K562 (cell line): ENCODE measurements at regions not wholly inside any gene's neighbourhood (a gene's known extent, or its start where the extent isn't known, plus 50 kb on each side); places are given as distances from the start of the nearest gene placed in this dataset.

Source experiments
- ATAC-seq: fragments of 200-7000 bp; cut with Tn5 transposase; 3 replicates; pipeline ENCODE4 v1.9.1; 2020; ENCODE audit warnings: moderate library complexity
- BruUV-seq: library from RNA; stranded (reverse); fragments of 400-500 nt; replicated peaks from 2 replicates; lab custom pipeline; 2021; lab: Mats Ljungman, UMichigan
- CTCF ChIA-PET: fragments of 300-600 bp; formaldehyde crosslinking; extraction: SDS; loops from one replicate; lab custom pipeline; 2021; ENCODE audit warnings: low intra/inter-chr PET ratio; lab: Yijun Ruan, JAX
- POLR2A ChIA-PET: fragments of 300-600, 350-650 bp; sonication (Branson Sonifier 250); formaldehyde crosslinking; extraction: SDS; loops from one replicate; lab custom pipeline; 2021; ENCODE audit warnings: antibody characterized with exemption, inconsistent platforms; lab: Yijun Ruan, JAX
- DNase-seq, 4 experiments: peaks; one replicate each; pipeline versions ENCODE4 v3.0.0 to v3.0.0-alpha.2; 2011 to 2018; ENCODE audit warnings: low spot score in 3 of 4, mixed read lengths in 3 of 4; ENCODE audit errors: extremely low read depth in 1 of 4
- FAIRE-seq: peaks from 2 replicates; lab custom pipeline; 2011; peaks lifted over from hg19 to GRCh38; lab: Jason Lieb, UNC
- H2AFZ ChIP-seq: 2 replicates; pipeline ENCODE4 v1.6.0; 2011; ENCODE audit warnings: low read depth, low read length, control low read depth, inconsistent platforms
- H3K27ac ChIP-seq: fragments of 200-600 bp; 3 replicates; pipeline ENCODE4 v1.8.0; 2011; ENCODE audit warnings: low read depth, mild to moderate bottlenecking, control low read depth, inconsistent platforms, low read length, moderate library complexity, mixed read lengths; ENCODE audit errors: extremely low read depth
- H3K27me3 ChIP-seq, 2 experiments: fragments of 300-600 bp in 1 of 2; 2 replicates in 1 of 2; 3 replicates in 1 of 2; pipeline versions ENCODE4 v1.6.0 to v1.8.0; 2011; ENCODE audit warnings: inconsistent platforms in 2 of 2, low read length in 2 of 2, mild to moderate bottlenecking in 1 of 2, mixed read lengths in 1 of 2, moderate library complexity in 1 of 2; ENCODE audit not compliant: control insufficient read depth in 2 of 2, insufficient read depth in 2 of 2
- H3K36me3 ChIP-seq: fragments of 300-600 bp; 3 replicates; pipeline ENCODE4 v1.8.0; 2011; ENCODE audit warnings: mild to moderate bottlenecking, low read length, inconsistent platforms; ENCODE audit not compliant: control insufficient read depth, insufficient read depth
- H3K4me1 ChIP-seq, 2 experiments: fragments of 200-600 bp in 1 of 2; replicated peaks in 1 of 2; 2 replicates in 1 of 2; 3 replicates in 1 of 2; pipeline versions ENCODE4 v1.5.1 to v1.8.0; 2011; ENCODE audit warnings: inconsistent platforms in 2 of 2, low read length in 2 of 2, mild to moderate bottlenecking in 1 of 2, mixed read lengths in 1 of 2, moderate library complexity in 1 of 2; ENCODE audit not compliant: control insufficient read depth in 2 of 2, insufficient read depth in 2 of 2
- H3K4me2 ChIP-seq: 2 replicates; pipeline ENCODE4 v1.6.1; 2011; ENCODE audit warnings: low read length, control low read depth, inconsistent platforms, mixed read lengths; ENCODE audit not compliant: insufficient read depth
- H3K4me3 ChIP-seq: fragments of 200-600 bp; sonication (generic), shearing (Covaris generic); 2 replicates; pipeline ENCODE4 v1.5.1; 2016; ENCODE audit warnings: control low read depth, inconsistent platforms
- H3K79me2 ChIP-seq: fragments of 200-600 bp; 3 replicates; pipeline ENCODE4 v1.8.0; 2011; ENCODE audit warnings: low read length, inconsistent platforms; ENCODE audit not compliant: control insufficient read depth, insufficient read depth
- H3K9ac ChIP-seq, 2 experiments: 2 replicates each; pipeline versions ENCODE4 v1.6.0 to v1.6.1; 2011; ENCODE audit warnings: low read depth in 2 of 2, low read length in 2 of 2, control low read depth in 1 of 2, inconsistent platforms in 1 of 2, mild to moderate bottlenecking in 1 of 2, mixed read lengths in 1 of 2; ENCODE audit not compliant: insufficient read depth in 1 of 2
- H3K9me1 ChIP-seq: one replicate; pipeline ENCODE4 v1.6.0; 2011; ENCODE audit warnings: inconsistent platforms, mild to moderate bottlenecking, low read length, moderate library complexity; ENCODE audit not compliant: control insufficient read depth, insufficient read depth
- H3K9me3 ChIP-seq: replicated peaks from 2 replicates; pipeline ENCODE4 v1.5.1; 2011; ENCODE audit warnings: low read depth, low read length, inconsistent platforms; ENCODE audit not compliant: control insufficient read depth, insufficient read depth
- H4K20me1 ChIP-seq: replicated peaks from 2 replicates; pipeline ENCODE4 v1.6.1; 2011; ENCODE audit warnings: low read length, inconsistent platforms, mixed read lengths; ENCODE audit not compliant: control insufficient read depth, insufficient read depth
- CREB3L1 ChIP-seq: fragments of 450-650 bp; IDR thresholded peaks from 2 replicates; pipeline ENCODE4 v1.6.1; 2014; ENCODE audit warnings: low read depth, mild to moderate bottlenecking, moderate library complexity, borderline replicate concordance
- EHMT2 ChIP-seq: fragments of 450-650 bp; IDR thresholded peaks from 2 replicates; pipeline ENCODE4 v1.6.1; 2018; ENCODE audit warnings: antibody characterized with exemption
- HMGN3 ChIP-seq: IDR thresholded peaks from 2 replicates; pipeline ENCODE4 v1.6.1; 2011; ENCODE audit warnings: borderline replicate concordance, low read depth, mild to moderate bottlenecking, mixed read lengths, low read length; ENCODE audit not compliant: insufficient read length; ENCODE audit errors: extremely low read depth
- NFXL1 ChIP-seq: fragments of 450-650 bp; formaldehyde crosslinking; IDR thresholded peaks from 2 replicates; pipeline ENCODE4 v1.4.0; 2021; ENCODE audit warnings: mild to moderate bottlenecking
- RERE ChIP-seq: sonication (generic); formaldehyde crosslinking; IDR thresholded peaks from 2 replicates; pipeline ENCODE4 v1.8.0; 2023; ENCODE audit warnings: missing genetic modification reagents, mild to moderate bottlenecking, borderline replicate concordance
- SFPQ ChIP-seq: fragments of 200-400 bp; formaldehyde crosslinking; IDR thresholded peaks from 2 replicates; pipeline ENCODE4 v1.6.1; 2017; ENCODE audit warnings: mild to moderate bottlenecking, low read depth, low read length, moderate library complexity
- TCFL5 ChIP-seq: fragments of 250-450 bp; sonication (Bioruptor Pico); conservative IDR thresholded peaks from 2 replicates; pipeline ENCODE4 v1.6.1; 2021; ENCODE audit warnings: mild to moderate bottlenecking, moderate library complexity, matching md5 sums
- ZNF41 ChIP-seq: fragments of 250-450 bp; sonication (Bioruptor Pico); conservative IDR thresholded peaks from 2 replicates; pipeline ENCODE4 v1.4.0; 2020; ENCODE audit warnings: mild to moderate bottlenecking
- ZNF780A ChIP-seq: fragments of 250-450 bp; sonication (Bioruptor Pico); IDR thresholded peaks from 2 replicates; pipeline ENCODE4 v1.5.0; 2021; ENCODE audit warnings: mild to moderate bottlenecking
- WGBS: fragments of 100-300 bp; shearing (Covaris generic); methylation state at CpG from one replicate; pipeline ENCODE4 v1.1.6; 2016; ENCODE audit warnings: low coverage, mixed read lengths; ENCODE audit not compliant: insufficient coverage; ENCODE audit errors: missing lambda C conversion rate; 5-methylcytosine and 5-hydroxymethylcytosine counted together
- in situ Hi-C: fragments of 300-500 bp; cut with MboI; formaldehyde crosslinking; loops from 4 replicates; pipeline ENCODE4 v1.15.0; 2018; ENCODE audit warnings: inconsistent platforms, mixed read lengths
- intact Hi-C: fragments of 100-400 bp; cut with micrococcal nuclease; formaldehyde crosslinking; loops from 2 replicates; pipeline ENCODE4 v1.14.2; 2022

GRCh38 chr11:116596346-116597260 is 176.2 kb downstream of the BUD13 start:
- H3K9ac ChIP-seq = no peak overlapping the region
- H3K79me2 ChIP-seq = no peaks in the 10 kb centered on the region
- H4K20me1 ChIP-seq = no peaks in the 10 kb centered on the region; the same call in 1 of the 2 replicates
- no peak overlapping the region for H3K4me2 ChIP-seq
- no peaks in the 10 kb centered on the region for H3K36me3 ChIP-seq
- intact Hi-C loops = no loop called here
- BruUV-seq = no TSS peak
- TF ChIP-seq ZNF41 = no peak
- no peak for TF ChIP-seq CREB3L1
- TF ChIP-seq SFPQ = no peak
- TF ChIP-seq HMGN3 = no peak
- TF ChIP-seq TCFL5 (CRISPR knock-in tag) = no peak
- TF ChIP-seq NFXL1 (CRISPR knock-in tag) = no peak
- TF ChIP-seq RERE (CRISPR knock-in tag) = no peak
- TF ChIP-seq ZNF780A = no peak
- TF ChIP-seq EHMT2 = no peak
- DNase-seq (no peak), FAIRE-seq (no peak), ATAC-seq (no peak)
- in situ Hi-C loops = no loop called here
- H2AFZ ChIP-seq = no peak overlapping the region
- no peaks in the 10 kb centered on the region for H3K9me3 ChIP-seq
- 1% methylated on average over 12 of the region's 12 CpGs for WGBS
- no peaks in the 10 kb centered on the region for H3K4me1 ChIP-seq
- POLR2A ChIA-PET = interaction anchor here (0.5 kb wide), 1 partner anchor 14 kb away, joined by 3 read pairs; no protein-coding TSS in a partner anchor
- no peak overlapping the region for H3K4me3 ChIP-seq
- no peak overlapping the region for H3K27ac ChIP-seq
- CTCF ChIA-PET = no interaction called here
- no peaks in the 10 kb centered on the region for H3K9me1 ChIP-seq
- H3K27me3 ChIP-seq = peaks cover 0 to 18% of the 10 kb centered on the region in 2 experiments; a peak in 3 of 5 replicates
